HG02970 (cell line): ENCODE measurements at regions not wholly inside any gene's neighbourhood (a gene's known extent, or its start where the extent isn't known, plus 50 kb on each side); places are given as distances from the start of the nearest gene placed in this dataset.
"Not testable (repeated sequence)": the region's sequence is repeated elsewhere in the genome, so short reads cannot be mapped to it uniquely, and the experiment has no call there.

ENCODE experiments used
- ATAC-seq: cut with Tn5 transposase; IDR thresholded peaks from one replicate; pipeline ENCODE4 v1.9.1; 2021; ENCODE audit warnings: mild to moderate bottlenecking, moderate library complexity, moderate number of reproducible peaks; ENCODE audit not compliant: unreplicated experiment, low FRiP score

DNA sequence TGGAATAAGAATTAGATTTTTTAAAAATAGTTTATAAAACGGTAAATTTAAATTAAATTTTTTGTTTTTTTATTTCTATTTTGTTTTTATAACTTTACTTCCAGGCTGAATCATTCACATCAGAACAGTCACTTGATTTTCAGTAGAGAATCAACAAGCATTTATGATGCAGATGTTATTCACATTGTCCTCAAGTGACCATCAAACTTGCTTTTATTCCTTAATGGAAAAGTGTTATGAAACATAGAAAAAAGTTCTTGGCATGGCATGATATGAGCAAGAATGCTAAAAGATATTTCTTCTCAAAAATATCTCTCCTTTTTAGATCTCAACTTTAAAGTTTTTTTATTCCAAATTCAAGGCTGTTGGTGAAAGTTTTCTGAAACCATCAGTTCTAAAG is 70.9 kb upstream of the TGFBR2 start:
- no peak for ATAC-seq

DNA sequence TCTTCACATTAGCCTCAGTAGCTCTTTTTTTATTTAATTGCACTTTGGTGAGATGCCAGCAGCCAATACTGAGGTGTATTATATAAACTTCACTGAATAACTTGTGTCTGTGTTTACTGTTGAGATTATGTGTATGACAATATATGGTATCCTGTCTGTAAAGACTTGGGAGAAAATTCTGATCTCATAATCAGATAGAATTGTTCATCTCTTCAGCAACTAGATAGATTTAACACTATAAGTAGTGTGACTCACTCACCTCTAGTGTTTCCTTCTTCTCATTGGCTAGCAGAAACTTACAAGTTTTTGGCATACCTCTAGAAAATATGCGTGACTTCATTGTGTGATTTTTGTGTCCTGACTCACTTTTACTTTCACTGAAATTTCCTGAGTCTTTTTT is 67.6 kb upstream of the TGFBR2 start:
- ATAC-seq: no peak

DNA sequence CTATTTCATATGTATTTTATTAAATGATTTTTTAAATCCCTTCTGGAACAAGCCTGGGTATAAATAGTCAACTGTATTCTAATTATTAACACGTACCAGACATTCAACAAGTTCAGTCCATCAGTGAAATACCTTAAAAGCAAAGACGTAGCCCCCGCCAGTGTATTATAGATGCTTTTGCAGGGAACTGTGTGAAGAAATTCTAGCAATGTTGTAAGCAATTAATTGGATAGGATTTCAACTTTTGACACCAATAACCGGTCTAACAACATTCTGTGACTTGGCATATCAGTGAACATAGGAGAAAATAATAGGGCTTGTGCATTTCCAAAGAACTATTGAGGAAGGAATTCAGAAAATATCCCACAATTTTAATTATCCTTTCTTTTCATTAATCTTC is 67.2 kb upstream of the TGFBR2 start:
- no peak for ATAC-seq

DNA sequence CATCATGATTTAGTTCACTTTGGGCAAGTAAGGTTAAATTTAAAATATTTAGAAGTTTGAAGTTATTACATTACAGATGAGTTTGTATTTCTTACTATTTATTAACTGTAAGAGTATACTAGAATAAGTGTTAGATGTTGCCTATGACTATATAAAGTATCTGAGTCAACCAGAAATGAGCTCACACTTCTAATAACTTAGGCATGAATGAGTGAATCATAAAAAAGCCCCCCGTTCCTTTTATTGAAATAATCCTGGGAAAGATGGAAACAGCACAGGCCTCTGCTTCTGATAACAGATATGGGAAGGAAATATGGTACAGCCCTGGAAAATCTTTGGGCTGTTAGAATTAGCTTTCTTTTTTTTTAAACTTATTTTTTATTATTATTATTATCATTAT is 66.6 kb upstream of the TGFBR2 start:
- no peak for ATAC-seq

DNA sequence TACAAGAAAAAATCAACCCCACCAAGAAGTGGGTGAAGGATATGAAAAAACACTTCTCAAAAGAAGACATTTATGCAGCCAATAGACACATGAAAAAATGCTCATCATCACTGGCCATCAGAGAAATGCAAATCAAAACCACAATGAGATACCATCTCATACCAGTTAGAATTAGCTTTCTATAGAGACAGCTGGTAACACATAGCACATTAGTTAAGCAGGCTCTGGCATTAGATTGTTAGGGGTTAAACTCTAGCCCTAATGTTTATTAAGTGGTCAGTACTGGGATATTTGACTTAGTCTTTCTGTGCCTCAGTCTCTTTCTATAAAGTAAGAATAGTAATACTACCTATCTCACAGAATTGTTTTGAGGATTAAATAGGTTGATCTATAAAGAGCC is 65.2 kb upstream of the TGFBR2 start:
- not testable (repeated sequence) for ATAC-seq

DNA sequence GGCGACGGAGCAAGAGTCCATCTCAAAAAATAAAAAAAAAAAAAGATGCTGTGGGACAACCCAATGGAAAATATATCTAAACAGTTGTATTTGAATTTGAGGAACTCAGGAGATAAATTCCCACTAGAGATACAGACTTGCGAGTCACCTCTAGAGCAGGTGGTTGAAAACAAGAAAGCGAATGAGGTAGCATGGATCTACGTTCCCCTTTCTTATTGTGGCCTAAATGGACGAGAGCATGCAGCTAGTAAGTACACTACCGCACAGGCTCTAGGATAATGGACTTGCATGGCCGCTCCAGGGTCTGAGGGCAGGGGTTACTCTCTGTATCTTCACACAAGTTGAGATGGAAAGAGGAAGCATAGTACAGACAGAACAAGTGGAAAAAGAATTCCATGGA is 63.5 kb upstream of the TGFBR2 start:
- no peak for ATAC-seq

DNA sequence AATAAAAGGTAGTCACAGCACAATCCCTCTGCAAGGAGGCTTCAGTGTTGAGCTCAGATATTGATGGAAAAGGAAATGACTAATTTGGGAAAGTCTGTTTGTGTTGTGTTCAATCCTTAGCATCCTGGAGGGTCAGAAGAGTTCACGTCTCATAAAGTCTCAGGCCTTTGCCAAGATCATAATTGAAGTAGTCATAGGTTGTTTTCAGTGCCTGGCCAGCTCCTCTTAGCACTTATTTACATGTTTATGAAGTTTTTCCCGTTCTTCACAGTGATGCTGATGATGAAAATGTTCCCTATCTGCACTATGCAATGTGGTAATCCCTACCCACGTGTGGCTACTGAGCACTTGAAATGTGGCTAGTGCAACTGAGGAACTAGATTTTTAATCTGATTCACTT is 61.6 kb upstream of the TGFBR2 start:
- ATAC-seq: no peak

DNA sequence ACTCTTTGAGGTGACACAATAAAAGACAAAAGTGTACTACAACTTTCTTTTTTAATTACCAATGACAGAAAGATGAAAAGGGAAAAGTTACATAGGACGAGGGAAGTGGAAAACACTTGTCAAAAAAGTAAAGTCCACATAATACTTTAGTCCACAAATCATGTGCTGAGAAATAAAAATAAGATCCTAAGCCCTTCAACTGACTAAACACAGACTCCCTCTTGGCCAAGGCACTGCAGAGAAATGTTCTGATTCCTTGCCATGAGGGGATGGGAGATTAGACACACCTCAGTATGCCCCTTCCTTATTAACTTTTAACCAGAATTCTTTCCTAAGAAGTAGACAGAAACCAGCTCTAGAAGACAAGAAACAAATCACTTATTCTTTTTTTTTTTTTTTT is 59.5 kb upstream of the TGFBR2 start:
- no peak for ATAC-seq

DNA sequence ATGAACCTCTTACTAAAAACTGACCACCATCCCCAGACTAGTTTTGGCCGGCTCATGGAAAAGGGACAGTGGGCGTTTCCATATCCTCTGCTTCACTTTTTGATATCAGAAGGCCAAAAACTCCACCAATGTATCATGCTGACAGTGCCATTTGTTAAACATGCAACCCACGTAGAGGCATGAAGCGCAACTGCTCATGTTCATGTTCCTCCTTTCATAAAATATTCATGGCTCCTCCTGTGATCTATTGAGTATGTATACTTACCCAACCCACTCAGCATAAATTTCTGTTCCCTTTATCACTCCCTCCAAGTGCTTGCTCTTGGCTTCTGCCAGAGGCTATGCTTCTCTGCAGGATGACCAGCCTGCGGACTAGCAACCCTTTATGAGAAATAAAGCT is 58.7 kb upstream of the TGFBR2 start:
- ATAC-seq: no peak

DNA sequence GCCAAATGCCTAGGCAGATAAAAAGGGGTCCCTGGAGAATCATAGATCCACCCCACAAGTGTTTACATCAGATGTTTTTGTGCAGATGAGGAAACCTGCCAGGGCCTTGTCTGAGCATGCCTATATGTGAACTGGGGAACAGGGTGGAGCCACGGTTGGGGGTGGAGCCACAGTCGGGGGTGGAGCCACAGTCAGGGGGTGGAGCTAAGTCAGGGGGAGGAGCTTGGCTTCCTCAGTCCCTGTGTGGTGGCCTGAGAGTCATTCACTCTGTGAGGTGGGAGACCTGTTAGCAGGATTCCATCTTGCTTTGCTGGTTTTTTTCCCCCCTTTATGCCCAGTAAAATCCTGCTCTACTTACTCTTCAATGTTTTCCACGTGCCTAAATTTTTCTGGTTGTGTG is 57.8 kb upstream of the TGFBR2 start:
- ATAC-seq: no peak

DNA sequence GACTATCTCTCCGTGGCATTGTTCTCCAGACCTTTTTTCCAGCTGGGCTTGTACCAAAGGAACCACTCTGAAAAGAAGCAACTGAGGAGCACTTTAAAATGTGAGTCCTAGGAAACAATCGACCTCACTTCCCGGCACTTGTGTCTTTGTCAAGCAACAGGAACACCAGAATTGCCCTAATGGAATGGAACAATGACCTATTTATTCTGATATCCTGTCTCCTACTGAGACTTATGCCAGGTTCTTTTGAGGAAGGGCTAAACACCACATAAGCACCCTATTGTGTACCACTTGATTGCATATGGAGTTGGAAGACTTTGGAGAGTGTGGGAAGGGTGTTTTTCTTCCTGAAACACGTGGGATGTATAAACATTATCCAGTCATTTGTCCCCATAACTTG is 56.8 kb upstream of the TGFBR2 start:
- ATAC-seq: no peak

DNA sequence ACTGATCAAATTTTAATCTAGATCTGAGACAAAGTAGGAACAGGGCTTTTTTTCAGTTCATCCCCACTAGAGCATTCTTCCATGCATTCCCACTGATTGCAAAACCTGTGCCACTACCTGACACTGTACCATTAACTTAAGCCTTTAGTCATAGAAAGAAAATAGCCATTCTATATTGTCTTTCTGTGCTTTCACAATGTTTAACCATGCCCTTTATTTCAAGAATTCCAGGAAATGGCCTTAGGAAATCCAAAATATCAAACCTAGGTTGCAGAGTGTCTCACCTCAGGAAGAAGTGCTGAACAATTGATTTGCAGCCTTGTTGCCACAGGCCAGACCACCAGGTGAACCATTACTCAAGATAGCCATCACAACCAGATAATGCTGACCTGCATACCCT is 56.2 kb upstream of the TGFBR2 start:
- no peak for ATAC-seq

DNA sequence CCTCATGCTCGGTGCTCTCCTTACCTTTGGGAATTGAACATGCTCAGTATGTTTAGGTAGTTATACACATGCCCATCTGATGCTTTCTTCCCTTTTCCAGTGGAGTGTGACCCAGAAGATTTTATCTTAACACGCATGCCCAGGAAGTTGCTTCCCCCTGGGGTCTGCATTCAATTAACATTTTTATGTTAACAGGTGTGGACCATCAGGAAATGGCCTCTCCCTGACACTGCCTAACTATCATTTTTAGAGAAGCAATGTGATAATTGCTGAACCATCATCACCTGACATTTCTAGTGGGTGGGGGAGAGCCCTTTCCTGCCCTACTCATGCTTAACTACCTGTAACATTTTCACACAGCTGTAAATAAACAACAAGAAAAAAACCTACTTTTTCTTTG is 55.1 kb upstream of the TGFBR2 start:
- ATAC-seq: no peak

DNA sequence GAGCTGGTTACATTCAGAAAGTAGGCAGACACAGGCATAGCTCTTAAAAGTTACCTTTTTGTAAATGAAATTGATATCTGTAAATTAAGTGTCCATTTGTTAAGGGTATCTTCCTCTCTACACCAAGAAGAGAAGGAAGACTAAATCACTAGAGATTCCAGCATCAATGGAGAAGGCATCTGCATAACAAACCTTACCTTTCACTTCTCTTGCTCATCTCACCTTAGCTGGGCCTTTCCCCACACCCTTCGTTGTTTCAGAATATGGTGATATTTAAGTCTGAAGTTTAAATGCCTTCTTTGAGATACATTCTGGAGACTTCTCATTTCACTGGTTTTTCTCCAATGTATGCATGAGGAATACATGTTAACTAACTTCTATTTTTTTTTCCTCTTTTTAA is 54.5 kb upstream of the TGFBR2 start:
- ATAC-seq: no peak

DNA sequence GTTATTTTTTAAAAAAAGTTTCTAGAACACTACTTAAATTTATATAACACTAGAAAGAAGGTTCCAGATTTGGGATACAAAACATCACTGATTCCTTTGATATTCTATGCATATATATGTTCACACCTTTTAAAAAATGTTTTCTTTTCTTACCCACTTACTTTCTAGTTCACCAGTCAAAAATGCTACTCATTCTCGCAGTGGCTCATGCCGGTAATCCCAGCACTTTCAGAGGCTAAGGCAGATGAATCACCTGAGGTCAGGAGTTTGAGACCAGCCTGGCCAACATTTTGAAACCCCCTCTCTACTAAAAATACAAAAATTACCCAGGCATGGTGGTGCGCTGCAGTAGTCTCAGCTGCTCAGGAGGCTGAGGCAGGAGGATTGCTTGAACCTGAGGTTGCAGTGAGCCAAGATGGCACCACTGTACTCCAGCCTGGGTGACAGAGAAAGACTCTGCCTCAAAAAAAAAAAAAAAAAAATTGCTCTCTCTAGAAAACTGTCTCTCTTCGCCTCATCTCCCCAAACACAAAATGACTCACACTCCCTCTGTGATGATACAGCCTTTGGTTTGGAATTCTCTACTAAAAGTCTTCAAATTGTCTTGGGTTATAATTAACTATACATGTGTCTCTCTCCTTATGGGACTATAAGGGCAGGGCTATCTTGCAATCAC is 52.6 kb upstream of the TGFBR2 start:
- no peak for ATAC-seq

DNA sequence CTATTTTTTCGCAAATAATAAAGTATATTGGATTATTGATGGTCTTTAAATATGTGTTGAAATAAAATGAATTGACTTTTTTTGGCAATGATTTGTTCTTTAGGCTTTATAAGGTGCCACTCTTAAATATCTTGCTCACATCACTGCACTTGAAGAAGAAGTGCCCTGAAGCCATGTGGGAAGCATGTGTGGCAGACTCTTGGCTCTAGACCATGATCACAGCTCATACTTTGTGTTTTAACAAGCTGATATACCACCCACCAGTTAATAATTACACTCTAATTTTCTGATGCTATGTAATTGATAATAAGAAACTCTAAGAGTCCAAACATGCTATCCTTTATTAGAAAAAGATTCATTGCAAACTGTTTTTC is 52.1 kb upstream of the TGFBR2 start:
- no peak for ATAC-seq

DNA sequence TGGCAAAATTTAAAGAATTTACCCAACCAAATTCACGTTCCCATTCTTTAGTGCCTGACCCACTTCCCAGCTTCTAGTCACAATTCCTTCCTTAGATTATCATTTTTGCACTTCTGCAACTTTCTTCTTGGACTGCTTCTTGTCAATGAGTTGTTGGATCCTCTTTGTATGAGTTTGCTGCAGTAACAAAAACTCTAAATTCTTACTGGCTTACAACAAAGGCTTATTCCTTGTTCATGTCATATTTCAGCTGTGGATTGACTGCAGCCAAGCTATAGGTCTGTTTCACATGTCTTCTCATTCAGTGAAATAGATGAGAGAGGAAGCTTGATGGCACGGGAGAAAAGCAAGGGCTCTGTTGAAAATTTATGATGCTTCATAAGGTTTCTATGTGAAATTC is 50.4 kb upstream of the TGFBR2 start:
- ATAC-seq: no peak
